ENCODE measurements at regions not wholly inside any gene's neighbourhood (a gene's known extent, or its start where the extent isn't known, plus 50 kb on each side); places are given as distances from the start of the nearest gene placed in this dataset.
"Not testable (repeated sequence)": the region's sequence is repeated elsewhere in the genome, so short reads cannot be mapped to it uniquely, and the experiment has no call there.

GRCh38 chr1:194369622-194370021 is 1183.2 kb upstream of the B3GALT2 start:
- TF ChIP-seq CTCF (IDR thresholded peaks at IDR 0.05; ENCODE audit: insufficient read depth, low read length), result no peak
- H3K4me3 ChIP-seq (ENCODE audit: low read depth, low read length), result no peak overlapping the region
- no peak for DNase-seq (ENCODE audit: low read depth)

- no peak for DNase-seq (ENCODE audit: low read depth)
- no peak overlapping the region for H3K4me3 ChIP-seq (ENCODE audit: low read depth, low read length)
- no peak for TF ChIP-seq CTCF (IDR thresholded peaks at IDR 0.05; ENCODE audit: insufficient read depth, low read length)
Observed at GRCh38 chr1:194369060-194369459, 1182.6 kb upstream of the B3GALT2 start.

GRCh38 chr1:194367121-194367520 is 1180.7 kb upstream of the B3GALT2 start:
- no peak for DNase-seq (ENCODE audit: low read depth)
- no peak for TF ChIP-seq CTCF (IDR thresholded peaks at IDR 0.05; ENCODE audit: insufficient read depth, low read length)
- no peak overlapping the region for H3K4me3 ChIP-seq (ENCODE audit: low read depth, low read length)

- no peak for TF ChIP-seq CTCF (IDR thresholded peaks at IDR 0.05; ENCODE audit: insufficient read depth, low read length)
- no peak overlapping the region for H3K4me3 ChIP-seq (ENCODE audit: low read depth, low read length)
- no peak for DNase-seq (ENCODE audit: low read depth)
Observed at GRCh38 chr1:194366705-194367104, 1180.3 kb upstream of the B3GALT2 start.

GRCh38 chr1:194362327-194362726 is 1175.9 kb upstream of the B3GALT2 start:
- TF ChIP-seq CTCF (IDR thresholded peaks at IDR 0.05; ENCODE audit: insufficient read depth, low read length), result no peak
- no peak for DNase-seq (ENCODE audit: low read depth)
- no peak overlapping the region for H3K4me3 ChIP-seq (ENCODE audit: low read depth, low read length)

- no peak for DNase-seq (ENCODE audit: low read depth)
- H3K4me3 ChIP-seq (ENCODE audit: low read depth, low read length), result no peak overlapping the region
- no peak for TF ChIP-seq CTCF (IDR thresholded peaks at IDR 0.05; ENCODE audit: insufficient read depth, low read length)
Observed at GRCh38 chr1:194361374-194362131, 1175.1 kb upstream of the B3GALT2 start.

GRCh38 chr1:194358208-194358581 is 1171.8 kb upstream of the B3GALT2 start:
- TF ChIP-seq CTCF (IDR thresholded peaks at IDR 0.05; ENCODE audit: insufficient read depth, low read length), result no peak
- no peak overlapping the region for H3K4me3 ChIP-seq (ENCODE audit: low read depth, low read length)
- no peak for DNase-seq (ENCODE audit: low read depth)

GRCh38 chr1:194357573-194358207 is 1171.3 kb upstream of the B3GALT2 start:
- not testable (repeated sequence) for DNase-seq (ENCODE audit: low read depth); H3K4me3 ChIP-seq (ENCODE audit: low read depth, low read length)
